T-helper 2 cell (primary cell): ENCODE measurements at regions not wholly inside any gene's neighbourhood (a gene's known extent, or its start where the extent isn't known, plus 50 kb on each side); places are given as distances from the start of the nearest gene placed in this dataset.

ENCODE experiments used
- DNase-seq, 5 experiments: peaks; one replicate each; pipeline versions ENCODE4 v3.0.0 to v3.0.0-alpha.2; 2012 to 2022

DNA sequence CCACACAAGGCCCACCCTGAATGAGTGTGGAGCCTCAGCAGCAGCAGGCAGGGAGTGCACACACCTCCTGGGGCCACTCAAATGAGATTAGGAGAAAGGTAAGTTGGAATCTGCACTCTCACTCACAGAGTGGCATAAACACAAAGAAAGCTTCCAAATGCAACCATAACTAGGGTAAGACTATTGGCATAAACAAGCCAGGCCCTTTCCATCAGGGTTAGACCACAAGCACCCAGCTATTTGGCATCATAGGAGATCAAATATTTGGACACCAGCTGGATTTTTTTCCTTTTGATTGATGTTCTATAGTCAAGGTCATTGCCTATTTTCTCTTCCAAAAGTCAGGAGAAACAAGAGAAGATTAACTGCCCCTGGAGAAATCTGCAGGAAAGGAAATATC lies 471.5 kb downstream of the TXNL1 start:
- DNase-seq, result no peak

DNA sequence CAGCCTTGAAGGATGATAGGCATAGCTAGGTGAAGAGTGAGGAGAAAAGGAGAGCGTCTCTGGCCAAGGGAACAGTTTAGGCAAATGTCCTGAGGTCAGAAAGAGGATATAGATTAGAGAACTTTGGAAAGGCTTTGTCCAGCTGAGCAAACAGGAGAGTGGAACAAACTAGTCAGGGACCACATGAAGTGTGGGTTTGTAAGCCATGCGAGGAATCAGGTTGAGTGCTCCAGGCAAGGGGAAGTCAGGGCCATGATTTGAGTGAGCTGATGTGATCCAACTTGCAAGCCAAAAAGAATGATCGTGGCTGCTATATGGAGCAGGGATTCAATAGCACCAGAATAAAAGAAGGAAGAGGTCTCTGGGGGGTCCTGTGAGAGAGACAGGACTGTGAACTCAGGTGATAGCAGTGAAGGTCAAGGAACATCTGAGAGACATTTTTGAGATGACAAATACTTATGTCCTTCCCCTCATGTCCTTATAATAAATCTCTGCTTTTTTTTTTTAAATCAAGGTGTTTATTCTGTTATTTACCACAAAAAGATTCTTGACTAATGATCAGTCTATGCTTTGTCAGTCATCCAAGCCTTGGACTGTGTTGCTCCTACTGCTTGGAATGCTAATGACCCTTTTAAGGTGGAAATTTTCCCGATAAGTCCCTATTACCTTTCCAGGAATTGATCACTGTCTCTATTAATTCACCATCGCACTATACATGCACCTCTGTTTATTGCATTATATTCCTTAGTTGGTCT lies 472.6 kb downstream of the TXNL1 start:
- no peak for DNase-seq

DNA sequence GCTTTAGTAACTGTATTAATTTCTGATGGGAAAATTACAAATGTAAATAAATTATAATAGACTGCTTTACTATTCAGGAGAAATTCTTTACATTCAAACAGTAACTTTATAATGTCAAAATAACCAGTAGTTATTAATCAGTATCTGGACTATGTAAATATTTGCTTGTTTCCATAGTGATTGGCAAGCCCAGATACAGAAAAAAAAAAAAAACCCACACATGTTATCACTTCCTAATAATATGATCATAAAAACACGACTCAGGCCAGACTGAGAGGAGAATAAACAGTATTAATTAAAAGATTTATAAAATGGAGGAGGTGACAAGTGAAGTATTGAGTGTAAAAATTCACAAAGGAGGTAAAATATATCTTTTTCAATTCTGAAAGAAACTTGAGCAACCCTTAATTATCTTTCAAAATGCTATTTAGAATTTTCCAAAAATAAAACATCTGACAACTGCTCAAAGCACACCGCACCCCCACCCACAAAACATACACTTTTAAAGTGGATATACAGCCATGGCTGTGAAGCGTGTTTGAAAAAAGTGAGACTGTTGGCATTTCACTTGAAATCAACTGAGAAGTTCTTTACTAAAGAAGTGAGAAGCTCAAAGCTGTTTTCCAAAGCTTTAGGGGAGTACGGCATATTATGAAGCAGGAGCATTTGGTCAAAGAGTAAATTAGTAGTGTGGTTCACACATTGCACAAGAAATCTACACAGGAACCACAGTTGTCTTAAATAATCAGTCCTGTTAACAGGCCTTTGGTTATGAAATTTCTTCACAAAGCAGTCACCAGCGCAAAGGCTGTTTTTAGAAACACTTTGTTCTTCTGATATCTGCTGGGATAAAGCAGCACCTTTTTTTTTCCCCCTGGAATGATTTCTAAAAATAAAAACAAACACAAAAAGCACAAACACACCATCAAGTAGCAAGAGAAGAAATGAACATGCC lies 475.8 kb downstream of the TXNL1 start:
- DNase-seq, result no peak

DNA sequence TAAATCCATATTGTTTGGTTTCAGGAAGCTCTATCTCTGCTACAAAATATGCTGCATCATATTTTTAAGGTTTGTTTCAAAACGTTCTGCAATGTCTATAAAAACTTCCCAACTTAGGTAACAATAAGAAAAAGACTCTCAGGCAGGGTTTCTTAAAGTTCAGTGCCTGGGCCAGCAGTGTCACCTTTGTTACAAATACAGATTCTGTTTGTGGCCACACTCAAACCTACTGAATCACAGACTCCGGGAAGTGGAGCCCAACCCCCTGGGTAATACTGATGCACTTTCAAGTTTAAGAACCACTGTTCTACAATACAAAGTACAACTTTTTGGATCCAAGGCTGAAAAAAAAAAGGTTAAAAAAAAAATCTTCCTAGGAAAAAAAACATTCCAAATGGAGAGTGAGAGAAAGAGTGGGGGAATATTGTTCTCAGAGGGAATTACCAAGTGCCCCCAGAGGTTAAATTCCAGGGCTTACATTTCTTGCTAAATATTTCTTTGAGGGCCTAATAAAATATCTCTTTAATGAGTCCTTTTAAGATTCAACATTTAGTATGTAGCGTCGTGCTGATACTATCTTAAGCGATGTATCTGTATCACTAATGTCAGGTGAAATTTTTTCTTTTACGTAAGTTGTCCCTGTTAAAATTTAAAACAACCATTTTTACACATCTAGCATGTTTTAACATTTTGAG lies 476.7 kb downstream of the TXNL1 start:
- no peak for DNase-seq

DNA sequence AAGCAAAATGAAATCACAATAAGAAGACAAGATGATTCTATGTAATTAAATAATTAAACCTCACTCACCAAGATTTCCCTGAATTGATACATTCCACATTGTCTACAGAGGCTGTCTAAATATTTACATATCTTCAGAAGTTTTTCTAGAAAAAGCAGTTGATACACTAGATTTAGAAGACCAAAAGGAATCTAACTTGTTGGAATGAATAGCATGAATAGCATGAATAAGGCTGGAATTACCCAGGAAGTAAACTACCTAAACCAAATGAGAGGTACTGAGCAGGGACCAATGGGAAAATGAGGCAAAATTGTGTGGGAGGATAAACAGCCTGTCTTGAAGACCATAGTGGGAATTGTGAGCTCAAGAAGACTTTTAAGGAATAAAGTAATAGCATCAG lies 479.7 kb downstream of the TXNL1 start:
- no peak for DNase-seq

DNA sequence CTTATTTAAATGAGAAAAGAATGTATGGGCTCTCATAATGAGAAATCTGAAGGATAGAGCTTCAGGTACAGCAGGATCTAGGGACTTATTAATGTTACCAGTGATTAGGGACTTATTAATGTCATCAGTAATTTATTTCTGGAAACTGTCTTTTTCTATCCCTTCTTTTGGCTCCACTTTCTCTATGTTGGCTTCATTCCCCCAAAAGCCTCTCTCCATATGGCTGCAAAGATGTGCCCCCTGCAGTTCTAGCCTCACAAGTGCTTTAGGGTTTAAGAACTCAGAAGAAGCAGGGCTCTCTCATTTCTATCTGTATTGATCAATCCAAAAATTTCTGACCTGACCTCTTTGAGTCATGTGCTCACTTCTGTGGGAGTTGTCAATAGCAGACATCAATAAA lies 480.9 kb downstream of the TXNL1 start:
- no peak for DNase-seq

DNA sequence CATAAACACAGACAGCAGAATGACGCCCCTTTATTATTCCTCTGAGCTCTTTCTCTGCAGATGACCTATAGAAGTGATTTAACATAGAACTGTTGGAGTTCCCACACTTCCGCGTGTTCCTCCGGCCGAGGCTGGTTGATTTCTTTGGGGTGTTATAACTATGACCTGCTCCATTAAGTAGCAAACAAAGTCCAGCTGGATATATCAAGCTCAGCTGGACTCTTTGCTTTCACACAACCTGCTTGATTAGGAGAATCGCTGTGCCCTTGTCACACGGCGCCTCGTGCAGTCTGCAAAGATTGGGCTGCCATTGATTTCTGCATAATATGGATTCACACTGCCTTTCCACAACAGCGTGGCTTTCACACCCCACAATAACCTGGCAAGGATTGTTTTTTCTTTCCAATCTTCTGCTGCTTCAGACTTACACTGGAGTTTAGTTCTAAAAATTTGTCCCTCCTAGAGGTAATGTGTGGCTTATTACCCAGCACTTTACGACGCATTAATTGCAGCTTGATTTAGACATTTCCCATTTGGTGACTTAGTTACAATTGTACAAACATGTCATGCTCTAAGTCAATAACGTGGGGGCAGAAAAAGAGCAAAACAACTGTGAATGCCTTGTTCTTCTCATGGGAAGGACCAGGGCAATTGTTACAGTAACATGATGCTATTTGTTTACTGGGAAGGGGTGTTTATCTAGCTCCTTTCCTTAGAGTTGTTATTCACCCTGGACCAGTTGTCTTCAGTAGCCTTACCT lies 485.7 kb downstream of the TXNL1 start:
- DNase-seq, result no peak

DNA sequence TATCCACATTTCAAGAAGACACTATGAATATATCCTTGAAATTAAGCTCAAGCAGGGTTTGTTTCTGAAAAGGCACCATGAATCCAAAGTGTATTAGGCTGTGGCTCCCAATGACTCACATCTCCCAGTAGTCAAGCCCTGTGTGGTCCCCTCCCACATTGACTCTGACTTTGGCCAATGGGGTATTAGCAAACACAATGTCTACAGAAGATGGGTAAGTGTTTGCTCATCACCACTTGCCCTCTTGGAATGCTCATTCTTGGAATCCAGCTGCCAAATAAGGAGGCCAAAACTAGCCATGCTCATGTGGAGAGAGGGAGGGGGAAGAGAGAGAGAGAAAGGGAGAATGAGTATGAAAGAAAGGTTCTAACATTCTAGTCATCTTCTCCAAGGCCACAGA lies 490.0 kb downstream of the TXNL1 start:
- DNase-seq, result no peak

DNA sequence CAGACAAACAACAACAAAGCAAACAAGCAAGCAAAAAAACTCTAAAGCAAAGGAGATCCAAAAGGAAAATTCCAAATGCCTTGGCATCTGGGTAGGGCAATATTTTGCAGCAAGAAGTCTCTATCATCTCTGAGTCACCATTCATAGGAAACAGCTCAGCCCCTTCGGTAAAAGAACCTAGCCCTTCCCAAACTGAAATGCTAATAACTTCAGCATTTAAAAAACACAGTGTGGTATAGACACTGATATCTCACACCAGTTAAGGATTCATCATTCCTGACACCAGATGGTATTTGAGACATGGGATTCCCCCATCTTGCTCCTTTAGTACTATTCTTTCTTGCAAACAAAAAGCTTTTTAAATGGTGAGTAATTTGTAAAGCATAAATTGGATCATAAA lies 491.8 kb downstream of the TXNL1 start:
- DNase-seq, result no peak

DNA sequence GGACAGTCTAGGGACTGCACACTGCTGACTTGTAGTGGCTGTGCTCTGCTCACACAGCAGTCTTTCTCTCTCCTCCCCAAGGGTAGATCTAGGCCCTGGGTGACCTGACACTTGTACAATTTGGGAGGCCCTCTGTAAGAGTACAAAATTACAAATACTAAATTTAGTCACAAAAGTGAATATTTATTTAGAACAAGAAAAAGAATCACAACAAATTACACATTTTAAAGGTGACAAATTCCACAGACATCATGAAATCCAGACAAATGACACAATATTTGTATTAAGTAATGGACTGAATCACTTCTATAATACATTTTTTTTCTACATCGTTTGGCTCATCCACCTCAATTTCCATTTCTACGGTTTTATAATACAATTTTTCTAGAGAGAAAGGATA lies 496.4 kb downstream of the TXNL1 start:
- no peak for DNase-seq

DNA sequence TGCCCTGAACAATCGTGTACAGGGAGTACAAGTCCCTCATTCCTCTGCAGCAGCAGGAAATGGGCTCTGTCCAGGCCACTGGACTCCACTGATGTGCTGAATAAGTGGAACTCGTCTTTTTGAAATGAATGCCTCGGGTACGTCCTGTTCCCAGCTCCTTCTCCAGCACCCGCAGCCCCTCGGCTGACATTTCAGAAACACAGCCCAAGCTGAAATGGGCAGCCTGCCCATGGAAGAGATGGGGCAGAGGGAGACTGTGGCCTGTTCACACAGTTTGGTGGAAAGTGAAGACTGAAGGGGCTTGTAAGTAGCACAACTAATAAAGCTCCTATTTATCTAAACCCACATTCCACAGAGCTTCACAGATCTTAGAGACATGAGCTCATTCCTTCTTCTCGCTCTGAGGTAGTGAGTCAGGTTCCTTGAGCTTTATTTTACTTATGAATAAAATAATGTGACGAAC lies 498.6 kb downstream of the TXNL1 start:
- no peak for DNase-seq

DNA sequence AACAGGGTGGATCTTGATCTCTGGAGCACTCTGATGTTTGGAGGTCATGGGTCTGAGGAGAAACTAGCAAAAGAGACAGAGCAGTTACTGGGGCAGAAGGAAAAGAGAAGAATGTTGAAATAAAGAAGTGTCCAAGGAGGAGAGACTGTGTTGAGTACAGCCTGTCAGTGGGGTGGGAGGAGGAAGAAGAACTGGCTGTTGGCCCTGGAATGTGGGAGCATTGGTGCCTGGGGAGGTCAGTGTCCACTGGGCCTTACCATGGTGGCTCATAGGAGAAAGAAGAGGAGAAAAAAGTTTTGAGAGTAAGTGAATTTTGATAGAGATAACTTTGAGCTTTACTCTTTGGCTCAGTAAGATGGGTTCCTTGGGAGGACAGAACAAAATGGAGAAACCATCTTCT lies 499.0 kb downstream of the TXNL1 start:
- DNase-seq, result no peak

DNA sequence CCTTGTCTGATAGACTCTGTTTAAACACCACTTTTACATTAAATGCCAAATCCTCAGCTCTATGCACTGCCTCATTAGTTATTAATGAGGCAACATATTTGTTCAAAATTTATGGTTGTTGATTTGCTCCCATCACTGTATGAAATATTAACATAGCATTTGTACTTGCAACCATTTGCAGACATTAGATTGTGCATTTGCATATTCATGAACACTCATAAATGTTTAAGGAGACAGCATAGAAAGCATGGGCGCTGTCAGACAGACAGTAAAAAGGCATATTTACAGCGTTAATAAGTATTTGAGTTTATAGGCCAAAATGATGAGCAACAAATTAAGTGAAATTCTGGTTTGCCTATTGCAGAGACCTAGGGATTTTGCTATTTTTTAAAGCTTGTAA lies 502.3 kb downstream of the TXNL1 start:
- no peak for DNase-seq

DNA sequence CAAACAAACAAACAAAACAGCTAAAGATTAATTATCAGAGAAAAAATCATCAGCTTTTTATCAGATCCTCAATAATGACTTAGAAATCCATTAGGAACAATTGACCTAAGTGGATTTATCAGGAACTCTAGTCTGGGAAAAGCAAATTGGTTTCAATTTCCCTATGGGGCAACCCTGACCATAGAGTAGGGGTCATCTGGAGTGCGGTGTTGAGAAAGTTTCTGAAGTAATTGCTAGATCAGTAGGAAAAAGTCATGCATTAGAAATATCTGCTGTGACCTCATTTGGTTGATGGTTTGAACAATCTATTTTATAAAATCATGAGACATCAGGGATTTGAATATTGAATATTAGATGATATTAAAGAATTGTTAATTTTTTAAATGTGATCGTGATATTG lies 507.9 kb downstream of the TXNL1 start:
- DNase-seq, result no peak

DNA sequence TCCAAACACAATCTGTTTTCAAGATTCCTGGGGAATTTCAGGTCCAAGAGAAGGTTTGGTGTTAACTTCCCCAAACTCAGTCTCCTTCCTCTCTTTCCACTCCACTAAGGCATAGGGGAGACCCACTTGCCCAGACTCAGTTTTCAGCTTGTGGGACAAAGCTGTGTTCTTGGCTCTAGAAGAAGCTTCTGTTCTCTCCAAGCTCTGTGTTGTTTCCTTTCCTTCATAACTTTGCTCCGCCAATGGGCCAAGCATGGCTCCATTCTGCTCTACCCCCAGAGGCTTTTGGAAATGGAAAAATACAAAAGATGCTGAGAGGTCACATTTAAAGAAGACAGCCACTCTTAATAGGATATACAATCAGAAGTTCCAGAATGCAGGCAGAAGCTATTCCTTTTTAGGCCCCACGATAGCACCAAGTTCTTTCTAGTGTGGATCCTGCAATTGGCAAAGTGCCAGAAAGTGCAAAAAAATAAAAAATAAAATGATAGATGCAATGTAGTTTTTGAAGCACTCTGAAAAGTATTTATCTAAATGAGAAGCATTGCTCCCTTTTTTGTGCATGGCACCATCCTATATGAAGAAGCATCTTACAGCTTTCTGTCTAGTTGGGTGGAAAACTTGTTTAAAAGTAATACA lies 510.1 kb downstream of the TXNL1 start:
- DNase-seq, result no peak

DNA sequence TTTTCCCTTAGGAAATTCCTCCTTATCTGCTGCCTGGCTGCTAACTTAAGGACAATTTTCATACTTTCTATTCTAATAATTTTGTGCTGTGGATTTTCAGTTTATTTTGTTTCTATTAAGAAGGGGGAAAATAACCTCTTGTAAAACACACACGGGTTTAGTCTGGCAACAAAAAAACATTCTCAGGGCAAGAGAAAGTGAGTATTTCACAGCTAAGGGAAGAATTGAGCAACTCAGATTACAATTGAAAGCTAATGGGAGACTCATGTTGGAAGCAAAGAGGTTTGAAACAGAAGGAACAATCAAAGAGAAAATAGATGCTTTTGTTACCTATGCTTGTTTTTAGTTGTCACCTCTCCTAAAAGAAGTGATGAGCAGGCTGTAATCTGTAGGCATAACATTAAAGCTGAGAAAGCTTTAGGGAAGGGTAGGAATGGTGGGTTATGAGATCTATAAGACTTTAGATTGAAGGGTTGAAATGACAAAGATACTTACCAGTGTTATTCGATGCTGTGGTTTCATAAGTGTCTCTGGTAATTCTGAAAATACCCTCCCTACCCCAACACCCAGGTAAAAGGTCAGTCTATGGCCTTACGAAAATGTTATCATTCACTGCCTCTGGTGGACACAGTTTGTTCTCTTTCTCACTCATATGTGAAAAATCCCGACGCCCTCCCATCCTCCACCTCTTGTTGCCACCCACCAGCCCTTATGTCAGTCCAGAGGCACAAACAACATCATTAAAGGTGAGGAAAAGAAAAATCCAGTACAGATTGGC lies 510.9 kb downstream of the TXNL1 start:
- DNase-seq, result no peak

DNA sequence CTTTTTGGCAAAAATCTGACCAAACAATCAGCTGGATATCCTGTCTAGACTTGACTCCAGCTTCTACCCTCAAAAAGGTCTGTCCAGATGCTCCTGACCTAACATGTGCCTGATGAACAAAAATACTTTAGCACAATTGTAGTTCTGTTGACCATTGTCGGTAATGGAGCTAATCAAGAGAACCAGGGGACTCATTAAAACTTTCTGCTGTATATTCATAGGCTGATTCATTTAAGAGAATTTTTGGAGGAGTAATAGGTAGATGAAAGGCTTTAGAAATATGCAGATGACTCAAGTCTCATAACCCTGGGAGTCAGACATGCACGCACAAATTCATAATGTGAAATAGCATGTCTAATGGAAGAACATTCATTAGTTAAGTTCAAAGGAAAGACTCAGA lies 514.2 kb downstream of the TXNL1 start:
- DNase-seq, result no peak

DNA sequence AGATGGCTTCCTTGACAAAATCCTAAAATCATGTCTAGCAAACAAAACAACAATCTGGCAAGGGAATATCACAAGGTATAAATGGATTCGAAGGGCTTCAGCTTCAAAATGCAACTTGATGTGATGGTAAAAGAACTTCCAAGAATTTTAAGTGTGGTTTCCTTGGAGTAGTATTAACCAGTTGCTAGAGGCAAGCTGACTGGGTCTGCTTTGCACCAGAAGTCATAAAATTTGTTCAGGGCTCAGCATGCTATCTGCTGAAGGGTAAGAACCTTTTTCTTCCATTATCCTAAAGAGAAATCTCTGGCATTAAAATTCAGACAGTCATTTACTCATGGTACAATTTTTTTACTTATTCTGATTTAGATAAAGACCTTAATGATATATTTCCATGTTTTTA lies 516.7 kb downstream of the TXNL1 start:
- DNase-seq, result no peak

DNA sequence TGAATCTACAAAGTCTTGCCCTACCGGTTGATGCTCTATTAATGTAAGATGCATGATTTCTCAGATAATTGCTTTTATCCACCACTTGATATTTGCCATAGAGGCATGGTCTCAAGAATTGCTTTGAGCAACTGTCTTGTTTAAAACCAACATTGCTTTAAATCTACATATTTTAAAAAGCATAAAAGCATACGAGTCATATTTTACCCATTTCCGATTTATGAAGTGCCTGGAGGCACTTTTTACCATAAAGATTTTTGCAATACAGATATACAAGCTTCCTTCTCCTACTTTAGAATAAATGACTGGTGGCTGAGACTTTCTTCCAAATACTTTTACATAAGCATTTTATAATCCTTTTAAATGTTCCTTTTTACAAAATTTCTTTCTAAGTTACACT lies 517.6 kb downstream of the TXNL1 start:
- no peak for DNase-seq

DNA sequence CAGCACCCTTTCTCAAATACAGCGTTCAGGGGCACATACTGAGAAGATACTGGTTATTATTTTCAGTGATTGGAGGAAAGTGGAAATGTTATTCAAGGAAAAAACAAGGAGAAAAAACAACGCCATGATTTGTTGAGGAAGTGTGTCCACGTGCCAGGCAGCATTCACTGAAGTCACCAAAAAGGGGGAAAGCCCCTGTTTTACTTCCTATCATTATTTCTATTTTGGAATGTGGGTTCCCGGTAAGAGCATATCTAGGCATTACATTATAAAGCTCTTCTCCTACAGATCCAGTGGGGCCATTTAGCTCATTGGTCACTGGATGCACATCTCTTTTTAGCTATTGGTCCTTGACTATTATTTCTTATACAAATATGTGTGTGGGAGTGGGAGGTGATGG lies 518.7 kb downstream of the TXNL1 start:
- no peak for DNase-seq

DNA sequence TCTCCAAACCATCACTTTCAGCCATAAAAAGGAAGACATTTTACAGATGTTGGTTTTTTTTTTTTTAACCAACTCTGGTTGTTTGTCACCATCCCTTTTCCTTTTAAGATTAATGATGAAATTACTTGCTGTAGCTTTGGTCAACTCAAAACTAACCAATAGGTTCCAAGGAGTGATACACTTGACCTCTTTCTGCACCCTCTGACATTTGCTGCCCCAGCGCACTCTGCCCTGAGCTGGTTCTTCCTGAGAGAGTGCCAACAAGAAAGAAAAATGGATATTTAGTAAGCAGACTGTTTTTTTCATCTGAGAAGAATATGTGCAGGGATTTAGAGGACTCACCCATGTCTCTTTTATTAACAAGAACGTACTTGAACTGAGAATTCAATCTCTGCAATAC lies 520.0 kb downstream of the TXNL1 start:
- no peak for DNase-seq
